SU-DHL-6 (cell line): ENCODE measurements at regions not wholly inside any gene's neighbourhood (a gene's known extent, or its start where the extent isn't known, plus 50 kb on each side); places are given as distances from the start of the nearest gene placed in this dataset.

Source experiments
- CTCF ChIP-seq: fragments of 200-600 bp; sonication (generic); IDR thresholded peaks from one replicate; pipeline ENCODE4 v1.5.1; 2017; ENCODE audit warnings: antibody characterized with exemption, mild to moderate bottlenecking, low read length, moderate library complexity; ENCODE audit not compliant: insufficient read depth, poor library complexity, severe bottlenecking
- EZH2phosphoT487 ChIP-seq: fragments of 200-600 bp; sonication (generic), shearing (Covaris generic); conservative IDR thresholded peaks from 2 replicates; pipeline ENCODE4 v1.6.1; 2018; ENCODE audit warnings: mild to moderate bottlenecking, antibody characterized with exemption, low read length, moderate library complexity, mixed read lengths

GRCh38 chr5:128635379-128635778, 97.3 kb upstream of the FBN2 start:
- TF ChIP-seq CTCF (no peak), EZH2phosphoT487 (no peak)
